Erythroblast (primary cell): ENCODE measurements at regions not wholly inside any gene's neighbourhood (a gene's known extent, or its start where the extent isn't known, plus 50 kb on each side); places are given as distances from the start of the nearest gene placed in this dataset.
"Not testable (repeated sequence)": the region's sequence is repeated elsewhere in the genome, so short reads cannot be mapped to it uniquely, and the experiment has no call there.

Experiments
- DNase-seq, 2 experiments: peaks; one replicate each; lab custom pipeline; 2025; lab: John Stamatoyannopoulos, UW
- GATA1 ChIP-seq: IDR thresholded peaks from 2 replicates; pipeline ENCODE4 v1.6.1; 2011; ENCODE audit warnings: low read depth, mild to moderate bottlenecking, control low read depth, low read length, moderate library complexity
- POLR2A ChIP-seq: IDR thresholded peaks from 2 replicates; pipeline ENCODE4 v1.6.1; 2011; ENCODE audit warnings: mild to moderate bottlenecking, low read length

DNA sequence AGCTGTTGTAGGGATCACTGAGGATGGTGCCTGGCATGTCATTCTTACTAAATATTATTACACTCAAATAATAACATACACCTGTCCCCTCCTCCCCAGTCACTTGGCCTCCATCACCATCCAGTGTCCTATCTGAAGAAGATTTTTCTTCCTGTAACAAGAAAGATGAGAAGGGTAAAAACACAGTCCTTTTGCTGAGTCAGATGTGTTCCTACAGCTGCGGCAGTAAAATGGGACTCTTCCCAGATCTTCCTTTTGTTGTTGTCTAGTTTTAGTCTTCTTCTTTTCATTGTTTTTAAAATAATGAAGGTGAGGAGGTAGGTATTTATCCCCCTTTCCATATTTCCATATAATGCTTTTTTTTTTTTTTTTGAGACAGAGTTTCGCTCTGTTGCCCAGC, 83.1 kb upstream of the RFLNA start:
- DNase-seq = no peak
- no peak for TF ChIP-seq GATA1
- TF ChIP-seq POLR2A = no peak

DNA sequence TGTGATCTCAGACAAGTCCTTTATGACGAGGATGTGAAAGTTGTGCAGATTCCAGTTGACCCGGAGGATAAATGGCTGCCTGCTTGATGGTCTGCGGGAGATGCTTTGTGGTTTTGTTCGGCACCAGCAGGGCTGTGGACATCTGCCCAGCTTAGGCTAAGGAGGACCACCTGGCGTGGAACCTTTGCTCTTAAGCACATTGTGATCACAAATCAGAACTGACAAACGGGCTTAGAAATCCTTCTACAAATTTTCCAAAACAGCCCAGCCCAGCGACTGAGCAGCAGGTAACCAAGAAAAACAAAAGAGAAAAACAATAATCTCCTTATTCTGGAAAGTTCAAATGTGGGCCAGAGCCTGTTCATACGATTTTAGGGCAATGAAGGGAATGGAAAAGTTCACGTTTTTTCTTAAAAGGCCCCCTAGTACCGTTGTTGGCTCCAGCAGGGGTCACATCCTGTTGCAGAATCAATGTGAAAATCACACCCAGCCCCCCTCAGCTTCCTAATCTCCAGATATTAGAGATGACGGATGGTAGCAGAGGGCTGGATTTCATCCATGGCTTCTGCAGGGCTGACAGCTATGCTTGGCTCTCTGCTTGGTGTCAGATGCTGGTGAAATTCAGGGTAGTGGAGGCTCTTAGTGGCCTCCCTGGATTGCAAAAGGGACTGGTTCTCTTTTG, 81.1 kb upstream of the RFLNA start:
- TF ChIP-seq GATA1 = no peak
- no peak for TF ChIP-seq POLR2A
- no peak for DNase-seq

DNA sequence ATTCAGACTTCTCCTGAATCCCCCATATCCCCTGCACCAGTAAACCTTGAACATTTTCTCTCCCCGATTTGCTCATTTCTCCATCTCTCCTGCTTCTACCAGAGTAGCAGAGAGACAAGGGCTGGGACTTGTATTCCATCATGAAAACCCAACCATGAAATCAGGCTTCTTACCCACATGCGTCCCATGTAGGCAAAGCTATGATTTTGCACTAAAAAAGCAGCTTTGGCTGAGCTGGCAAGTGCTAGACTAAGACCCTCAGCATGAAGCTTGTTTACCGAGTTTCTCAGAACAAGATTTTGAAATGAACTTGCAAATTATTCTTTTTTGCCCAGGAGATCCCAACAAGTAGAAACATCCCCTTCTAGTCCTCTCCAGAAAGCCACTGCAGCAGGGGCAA, 80.3 kb upstream of the RFLNA start:
- TF ChIP-seq GATA1 (no peak), POLR2A (no peak)
- no peak for DNase-seq

DNA sequence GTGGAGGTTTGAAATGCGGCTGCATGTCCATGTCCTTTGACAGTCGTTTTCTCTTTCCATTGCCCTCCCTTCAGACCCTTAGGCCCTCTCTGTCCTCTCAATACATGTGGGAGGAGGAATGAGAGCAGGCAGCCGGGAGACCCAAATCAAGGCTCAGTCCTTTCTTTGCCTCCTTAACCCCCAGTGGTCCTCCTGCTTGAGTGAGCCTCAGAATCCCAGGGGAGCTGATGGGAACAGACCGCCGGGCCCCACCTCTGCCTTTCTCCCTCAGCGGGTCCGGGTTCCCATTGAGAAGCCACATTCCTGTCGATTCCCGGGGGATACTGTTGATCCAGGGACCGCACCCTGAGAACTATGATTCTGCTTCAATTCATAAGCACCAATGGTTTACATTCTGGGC, 77.9 kb upstream of the RFLNA start:
- no peak for DNase-seq
- TF ChIP-seq POLR2A (no peak), GATA1 (no peak)

DNA sequence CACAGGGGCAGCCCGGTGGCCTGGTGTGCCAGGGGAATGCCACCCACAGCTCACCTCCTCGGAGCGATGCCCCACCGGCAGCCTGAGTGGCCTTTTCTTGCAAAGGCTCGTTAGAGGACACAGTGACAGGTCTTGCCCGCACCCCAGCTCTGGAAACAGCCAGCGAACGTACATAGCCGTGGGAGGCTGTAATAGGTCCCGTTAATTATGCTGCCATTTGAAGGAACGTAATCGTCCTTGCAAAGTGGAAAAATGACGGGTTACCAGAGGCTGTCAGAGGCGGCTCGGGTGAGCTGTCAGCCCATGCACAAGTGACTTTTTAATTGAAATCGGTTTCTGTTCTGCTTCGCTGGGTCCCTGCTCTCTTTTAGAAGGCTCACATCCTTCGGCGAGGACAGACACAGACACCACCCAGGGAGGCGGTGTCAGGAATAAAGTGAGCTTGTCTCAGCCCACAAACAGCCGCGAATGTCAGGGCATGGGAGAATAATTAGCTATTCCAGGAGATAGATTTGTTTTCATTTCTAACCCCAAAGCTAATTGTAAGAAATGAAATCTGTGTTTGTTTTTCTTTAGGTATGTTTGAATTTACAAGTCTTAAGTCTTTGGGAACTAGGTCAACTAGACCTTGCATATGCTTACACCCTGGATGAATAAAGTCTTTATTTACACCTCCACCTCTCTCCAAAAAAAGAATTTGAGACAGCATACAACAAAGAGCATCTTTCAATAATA, 77.2 kb upstream of the RFLNA start:
- no peak for DNase-seq
- TF ChIP-seq GATA1 (no peak), POLR2A (no peak)

DNA sequence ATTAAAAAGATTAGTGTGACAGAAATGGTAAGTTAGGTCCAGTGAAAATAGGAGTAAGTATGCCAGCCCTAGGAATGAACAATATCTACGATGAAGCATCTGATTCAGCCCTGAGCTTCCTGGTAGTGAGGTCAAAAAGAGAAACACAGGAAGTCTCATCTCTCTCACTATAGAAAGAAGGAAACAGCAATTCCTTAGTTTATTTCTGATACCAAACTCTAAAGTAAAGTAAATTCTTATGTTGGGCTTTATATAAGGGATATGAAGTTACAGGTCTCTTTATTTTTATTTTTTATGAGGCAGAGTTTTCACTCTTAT, 76.7 kb upstream of the RFLNA start:
- no peak for DNase-seq
- no peak for TF ChIP-seq GATA1
- TF ChIP-seq POLR2A = no peak

DNA sequence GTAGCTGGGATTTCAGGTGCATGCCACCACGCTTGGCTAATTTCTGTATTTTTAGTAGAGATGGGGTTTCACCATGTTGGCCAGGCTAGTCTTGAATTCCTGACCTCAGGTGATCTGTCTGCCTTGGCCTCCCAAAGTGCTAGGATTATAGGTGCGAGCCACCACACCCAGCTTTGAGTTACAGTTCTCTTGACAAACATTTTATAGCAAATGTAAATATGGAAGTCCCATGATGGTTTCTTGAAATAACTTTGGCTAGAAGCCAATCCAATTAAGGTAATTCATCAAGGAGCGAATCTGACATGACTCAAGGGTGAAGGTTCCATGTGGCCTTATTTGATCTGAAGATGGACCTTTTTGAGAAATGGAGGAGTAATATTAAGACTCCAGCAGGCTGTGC, 76.2 kb upstream of the RFLNA start:
- DNase-seq = not testable (repeated sequence)

DNA sequence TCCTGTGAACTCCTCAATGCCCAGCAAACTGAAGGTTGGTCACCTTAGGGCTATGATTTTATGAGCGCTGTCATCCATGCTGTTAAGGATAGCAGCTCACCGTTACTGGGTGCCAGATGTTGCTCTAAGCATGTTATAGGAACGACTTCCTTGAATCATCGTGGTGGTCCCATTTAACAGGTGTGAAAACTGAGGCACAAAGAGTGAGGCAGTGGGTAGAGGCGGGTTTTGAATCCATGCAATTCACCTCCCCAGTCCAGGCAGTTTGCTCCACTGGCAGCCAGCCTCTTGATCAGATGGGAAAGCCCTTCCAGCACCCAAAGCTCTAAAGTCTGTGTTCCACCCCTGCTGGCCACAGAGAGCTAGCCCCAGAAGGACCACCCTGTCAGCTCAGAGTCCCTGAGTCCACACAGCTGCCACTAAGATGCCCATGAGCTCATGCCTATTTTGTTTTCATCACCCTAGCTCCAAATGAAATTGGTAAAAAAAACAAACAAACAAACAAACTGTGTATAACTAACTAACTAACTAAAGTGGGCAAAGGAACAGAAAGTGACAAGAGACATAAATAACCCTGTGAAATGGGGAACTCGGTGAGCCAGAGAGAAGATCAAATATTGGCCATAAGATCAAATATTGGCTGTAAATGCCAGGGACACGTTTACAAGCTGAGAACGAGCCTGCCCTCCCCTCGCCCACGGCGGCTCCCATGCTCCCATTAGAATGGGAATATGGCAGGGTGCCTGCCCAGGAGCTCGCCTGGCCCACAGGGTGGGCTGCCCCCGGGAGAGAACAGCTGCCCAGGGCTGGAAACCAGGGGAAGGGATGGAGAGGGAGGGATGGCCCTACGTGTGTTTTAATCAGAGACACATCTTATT, 72.3 kb upstream of the RFLNA start:
- DNase-seq = no peak
- TF ChIP-seq GATA1 (no peak), POLR2A (no peak)

DNA sequence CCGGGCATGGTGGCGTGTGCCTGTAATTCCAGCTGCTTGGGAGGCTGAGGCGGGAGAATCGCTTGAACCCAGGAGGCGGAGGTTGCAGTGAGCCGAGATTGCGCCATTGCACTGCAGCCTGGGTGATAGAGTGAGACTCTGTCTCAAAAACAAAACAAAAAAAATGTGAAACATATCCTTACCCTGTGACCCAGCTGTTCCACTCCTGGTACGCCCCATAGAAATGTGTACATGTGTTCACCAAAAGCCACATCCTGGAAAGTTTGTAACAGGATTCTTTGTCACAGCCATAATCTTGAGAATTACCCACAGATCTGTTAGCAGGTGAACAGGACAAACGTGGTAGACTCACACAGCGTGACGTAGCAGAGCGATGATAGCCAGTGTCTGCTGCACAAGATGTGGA, 71.2 kb upstream of the RFLNA start:
- not testable (repeated sequence) for DNase-seq

DNA sequence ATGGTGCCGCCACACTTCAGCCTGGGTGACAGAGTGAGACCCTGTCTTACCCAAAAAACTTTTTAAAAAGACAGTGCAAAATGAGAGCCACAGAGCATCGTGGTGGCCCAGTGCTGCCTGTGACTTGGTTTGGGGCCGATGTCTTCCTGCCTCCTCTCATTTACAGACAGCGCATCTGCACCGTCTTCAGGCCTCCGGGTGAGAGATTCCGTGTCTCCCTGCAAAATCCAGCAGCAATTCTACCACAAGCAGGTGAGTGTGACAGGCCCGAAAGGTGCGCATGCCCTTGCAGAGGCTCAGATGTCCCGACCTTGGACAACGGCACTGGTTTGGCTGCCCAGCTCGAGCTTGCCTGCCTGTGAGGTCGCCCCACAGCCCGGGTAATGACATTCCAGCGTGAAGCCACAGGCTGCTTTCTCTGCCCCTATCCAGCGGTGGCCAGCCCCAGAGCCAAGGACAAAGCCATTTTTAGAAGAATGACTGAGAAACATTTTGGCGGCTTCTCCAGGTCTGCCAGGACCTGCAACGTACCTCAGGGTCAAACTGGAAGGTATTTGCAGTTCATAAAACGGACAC, 70.3 kb upstream of the RFLNA start:
- TF ChIP-seq GATA1 (no peak), POLR2A (no peak)

DNA sequence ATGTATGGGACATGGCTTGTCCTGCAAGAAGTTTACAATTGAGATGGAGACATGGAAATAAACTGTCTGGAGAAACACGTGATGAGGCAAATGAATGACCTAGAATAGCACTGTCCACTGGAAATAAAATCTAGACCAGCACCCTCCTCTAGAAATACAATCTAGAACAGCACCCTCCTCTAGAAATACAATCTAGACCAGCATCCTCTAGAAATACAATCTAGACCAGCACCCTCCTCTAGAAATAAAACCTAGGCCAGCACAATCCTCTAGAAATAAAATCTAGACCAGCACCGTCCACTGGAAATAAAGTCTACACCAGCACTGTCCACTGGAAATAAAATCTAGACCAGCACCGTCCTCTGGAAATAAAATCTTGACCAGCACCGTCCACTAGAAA, 69.2 kb upstream of the RFLNA start:
- TF ChIP-seq POLR2A (no peak), GATA1 (no peak)

More for the DNA sequence above, 70.3 kb upstream of the RFLNA start:
- no peak for DNase-seq

DNA sequence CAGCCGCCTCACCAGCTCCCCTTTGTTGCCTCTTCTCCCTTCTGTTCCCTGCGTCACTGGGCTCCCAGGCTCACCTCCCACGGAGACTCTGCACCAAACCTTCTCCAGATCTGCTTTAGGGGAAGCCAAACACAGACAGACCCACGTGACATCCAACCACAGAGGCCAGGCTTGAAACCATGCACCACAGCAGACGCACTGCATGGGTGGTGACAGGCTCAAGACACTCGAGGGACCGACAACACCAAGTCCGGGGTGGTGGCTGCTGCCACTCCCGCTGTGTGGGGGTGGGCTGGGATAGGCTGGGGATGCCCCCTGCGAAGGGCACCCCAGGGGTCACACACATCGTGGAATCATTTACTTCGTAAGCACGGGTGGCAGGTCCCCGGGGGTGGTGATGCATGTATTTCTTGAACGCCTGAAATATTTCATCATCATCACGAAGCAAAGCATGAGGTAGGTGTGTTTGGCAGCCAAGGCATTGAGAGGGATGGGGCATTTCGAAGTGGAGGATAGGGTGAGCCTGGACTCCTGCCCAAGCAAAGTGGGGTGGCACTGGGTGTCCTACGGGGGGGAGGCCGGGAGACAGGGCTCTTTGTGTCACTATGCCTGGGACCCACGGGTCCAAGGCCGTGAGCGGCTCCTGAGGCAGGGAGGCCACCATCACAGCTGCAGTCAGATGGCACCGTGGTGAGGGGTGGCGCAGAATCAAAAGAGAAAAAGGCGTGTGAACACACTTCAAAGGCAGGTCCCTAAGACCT, 66.8 kb upstream of the RFLNA start:
- TF ChIP-seq POLR2A = no peak
- TF ChIP-seq GATA1 = no peak
- DNase-seq = peak in 1 of 2 experiments; percentile 14

More for the DNA sequence above, 69.2 kb upstream of the RFLNA start:
- no peak for DNase-seq

DNA sequence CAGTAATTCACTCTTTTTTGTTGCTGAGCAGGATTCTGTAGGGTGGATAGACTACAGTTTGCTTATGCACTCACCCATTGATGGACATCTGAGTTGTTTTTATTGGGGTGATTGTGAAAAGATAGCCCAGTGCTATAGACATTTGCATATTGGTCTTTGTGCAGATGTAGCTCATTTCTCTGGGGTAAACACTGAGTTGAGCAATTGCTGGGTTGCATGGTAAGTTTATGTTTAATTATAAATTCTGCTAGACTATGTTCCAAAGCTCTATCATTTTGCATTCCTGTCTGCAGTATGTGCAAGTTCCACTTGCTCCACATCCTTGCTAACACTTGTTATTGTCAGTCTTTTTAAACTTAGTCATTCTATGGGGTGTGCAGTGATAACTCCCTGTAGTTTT, 65.4 kb upstream of the RFLNA start:
- no peak for TF ChIP-seq GATA1
- no peak for TF ChIP-seq POLR2A
- DNase-seq = no peak
